ENCODE measurements at regions not wholly inside any gene's neighbourhood (a gene's known extent, or its start where the extent isn't known, plus 50 kb on each side); places are given as distances from the start of the nearest gene placed in this dataset.

DNA sequence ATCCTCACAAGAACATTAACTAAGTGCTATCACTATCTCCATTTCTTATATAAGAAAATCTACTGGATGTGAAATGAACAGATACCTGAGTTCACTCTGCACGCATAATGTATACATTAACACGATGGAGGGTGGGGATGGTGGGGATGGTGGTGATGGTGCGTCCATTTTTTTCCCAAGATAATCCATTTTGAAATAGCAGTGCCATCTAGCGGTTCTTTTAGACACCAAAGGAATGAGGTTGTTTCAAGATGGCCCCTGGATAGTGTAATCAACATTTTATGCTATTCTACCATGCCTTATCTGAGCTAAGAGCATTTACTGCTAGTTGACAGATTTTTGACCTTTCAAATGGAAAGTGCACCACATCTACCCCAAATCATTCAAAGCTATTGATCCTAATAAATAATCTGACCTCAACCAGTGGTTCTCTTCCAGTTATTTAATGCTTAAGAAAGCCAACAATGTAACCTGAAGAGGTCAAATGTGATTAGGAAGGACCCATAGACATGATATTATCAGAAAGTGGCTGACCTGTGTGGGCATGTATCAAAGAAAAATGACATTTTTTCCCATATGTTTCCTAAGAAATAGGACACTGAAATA lies 714.7 kb upstream of the TENM4 start:
- peak; percentile 14 for DNase-seq (ENCODE audit: low spot score)
- TF ChIP-seq, protein P1, sequence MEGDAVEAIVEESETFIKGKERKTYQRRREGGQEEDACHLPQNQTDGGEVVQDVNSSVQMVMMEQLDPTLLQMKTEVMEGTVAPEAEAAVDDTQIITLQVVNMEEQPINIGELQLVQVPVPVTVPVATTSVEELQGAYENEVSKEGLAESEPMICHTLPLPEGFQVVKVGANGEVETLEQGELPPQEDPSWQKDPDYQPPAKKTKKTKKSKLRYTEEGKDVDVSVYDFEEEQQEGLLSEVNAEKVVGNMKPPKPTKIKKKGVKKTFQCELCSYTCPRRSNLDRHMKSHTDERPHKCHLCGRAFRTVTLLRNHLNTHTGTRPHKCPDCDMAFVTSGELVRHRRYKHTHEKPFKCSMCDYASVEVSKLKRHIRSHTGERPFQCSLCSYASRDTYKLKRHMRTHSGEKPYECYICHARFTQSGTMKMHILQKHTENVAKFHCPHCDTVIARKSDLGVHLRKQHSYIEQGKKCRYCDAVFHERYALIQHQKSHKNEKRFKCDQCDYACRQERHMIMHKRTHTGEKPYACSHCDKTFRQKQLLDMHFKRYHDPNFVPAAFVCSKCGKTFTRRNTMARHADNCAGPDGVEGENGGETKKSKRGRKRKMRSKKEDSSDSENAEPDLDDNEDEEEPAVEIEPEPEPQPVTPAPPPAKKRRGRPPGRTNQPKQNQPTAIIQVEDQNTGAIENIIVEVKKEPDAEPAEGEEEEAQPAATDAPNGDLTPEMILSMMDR (conservative IDR thresholded peaks at IDR 0.05; ENCODE audit: low read length) = peak; percentile 80
- no peak for TF ChIP-seq EZH2phosphoT487 (IDR thresholded peaks at IDR 0.05; ENCODE audit: borderline replicate concordance, low read depth, low read length)
- no peak overlapping the region for H2AFZ ChIP-seq (ENCODE audit: low read length)
- POLR2A ChIA-PET = no interaction called here
- no peaks in the 10 kb centered on the region for H4K20me1 ChIP-seq (ENCODE audit: insufficient read depth, low read length)
- no TSS peak for BruUV-seq (replicated peaks)
- CTCF ChIA-PET (ENCODE audit: unreplicated experiment) = no interaction called here
- H3K36me3 ChIP-seq (ENCODE audit: insufficient read depth, low read length) = no peaks in the 10 kb centered on the region
- no peak overlapping the region for H3K27ac ChIP-seq (ENCODE audit: low read depth, low read length, poor library complexity, severe bottlenecking)
- no peaks in the 10 kb centered on the region for H3K79me2 ChIP-seq (ENCODE audit: insufficient read depth, low read depth, low read length)
- H3K9me3 ChIP-seq (ENCODE audit: low read length) = no peaks in the 10 kb centered on the region
- no peaks in the 10 kb centered on the region for H3K9me2 ChIP-seq (ENCODE audit: insufficient read depth, low read length)
- H3K4me3 ChIP-seq (ENCODE audit: low read depth, low read length, poor library complexity, severe bottlenecking) = no peak overlapping the region
- no peaks in the 10 kb centered on the region for H3K4me1 ChIP-seq (ENCODE audit: insufficient read depth, low read length, poor library complexity, severe bottlenecking)
- no peak overlapping the region for H3K4me2 ChIP-seq (ENCODE audit: low read length)
- intact Hi-C loops (cut with micrococcal nuclease; ENCODE audit: unreplicated experiment) = no loop called here

DNA sequence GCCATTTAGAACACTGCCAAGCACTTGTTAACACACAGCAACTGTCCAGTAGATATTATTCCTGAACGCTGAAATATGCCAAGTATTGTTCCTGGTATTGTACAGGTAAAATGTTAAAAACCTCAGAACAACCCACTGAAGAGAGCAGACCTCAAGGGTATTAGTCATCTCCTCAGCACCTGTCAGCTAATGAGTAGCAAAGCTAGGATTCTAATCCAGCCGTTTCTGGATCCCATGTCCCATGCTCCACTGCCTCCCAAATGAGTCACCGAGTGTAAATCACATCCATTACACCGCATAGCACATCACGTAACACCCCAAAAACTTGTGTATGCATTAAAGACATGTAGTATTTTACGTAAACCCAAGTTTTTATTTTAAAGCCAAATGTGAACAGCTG lies 705.4 kb upstream of the TENM4 start:
- Histone ChIP-seq H3K4me1 (ENCODE audit: insufficient read depth, low read length, poor library complexity, severe bottlenecking) (no peaks in the 10 kb centered on the region), H3K36me3 (ENCODE audit: insufficient read depth, low read length) (no peaks in the 10 kb centered on the region), H4K20me1 (ENCODE audit: insufficient read depth, low read length) (no peaks in the 10 kb centered on the region), H3K79me2 (ENCODE audit: insufficient read depth, low read depth, low read length) (no peaks in the 10 kb centered on the region), H3K9me3 (ENCODE audit: low read length) (no peaks in the 10 kb centered on the region), H3K9me2 (ENCODE audit: insufficient read depth, low read length) (no peaks in the 10 kb centered on the region), H2AFZ (ENCODE audit: low read length) (no peak overlapping the region), H3K4me3 (ENCODE audit: low read depth, low read length, poor library complexity, severe bottlenecking) (no peak overlapping the region), H3K27ac (ENCODE audit: low read depth, low read length, poor library complexity, severe bottlenecking) (no peak overlapping the region), H3K4me2 (ENCODE audit: low read length) (no peak overlapping the region)
- ChIA-PET CTCF (ENCODE audit: unreplicated experiment) (no interaction called here), POLR2A (no interaction called here)
- TF ChIP-seq EZH2phosphoT487 (IDR thresholded peaks at IDR 0.05; ENCODE audit: borderline replicate concordance, low read depth, low read length) = no peak
- DNase-seq (ENCODE audit: low spot score) = no peak
- intact Hi-C loops (cut with micrococcal nuclease; ENCODE audit: unreplicated experiment) = no loop called here
- no TSS peak for BruUV-seq (replicated peaks)

DNA sequence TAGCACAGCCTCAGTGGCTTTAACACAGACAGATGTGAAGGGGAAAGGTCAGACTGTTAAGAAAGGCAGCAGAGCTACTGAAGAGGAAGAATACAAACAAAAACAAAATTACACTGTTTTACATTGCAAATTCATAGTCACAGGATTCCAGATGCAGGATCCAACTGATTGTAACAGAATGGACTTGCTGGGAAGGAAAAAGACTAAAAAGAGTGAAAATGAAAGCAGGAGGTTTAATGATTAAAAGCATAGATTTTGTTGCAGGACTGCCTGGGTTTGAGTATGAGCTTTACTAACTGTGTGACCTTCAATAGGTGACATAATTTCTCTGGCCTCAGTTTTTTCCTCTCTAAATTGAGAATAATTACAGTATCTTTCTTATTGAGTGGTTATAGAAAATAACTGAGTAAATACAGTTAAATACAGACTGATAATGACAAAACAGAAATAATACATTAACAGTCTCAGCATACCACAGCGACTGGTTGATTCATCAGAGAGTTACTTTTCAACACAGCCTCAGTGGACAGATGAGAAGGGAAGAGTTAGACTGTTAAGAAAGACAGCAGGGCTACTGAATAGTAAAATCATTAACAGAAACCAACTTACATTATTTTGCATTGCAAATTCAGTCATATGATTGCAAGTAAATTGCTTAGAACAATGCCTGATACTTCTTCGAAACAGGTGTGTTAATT lies 704.2 kb upstream of the TENM4 start:
- intact Hi-C loops (cut with micrococcal nuclease; ENCODE audit: unreplicated experiment) = no loop called here
- no peak overlapping the region for H3K4me3 ChIP-seq (ENCODE audit: low read depth, low read length, poor library complexity, severe bottlenecking)
- no peaks in the 10 kb centered on the region for H3K36me3 ChIP-seq (ENCODE audit: insufficient read depth, low read length)
- ChIA-PET POLR2A (interaction anchor here (0.6 kb wide), 1 partner anchor 9 kb away, joined by 4 read pairs; no protein-coding TSS in a partner anchor), CTCF (ENCODE audit: unreplicated experiment) (no interaction called here)
- no peak for TF ChIP-seq EZH2phosphoT487 (IDR thresholded peaks at IDR 0.05; ENCODE audit: borderline replicate concordance, low read depth, low read length)
- TF ChIP-seq, protein P1 (conservative IDR thresholded peaks at IDR 0.05; ENCODE audit: low read length) = no peak
- no TSS peak for BruUV-seq (replicated peaks)
- H4K20me1 ChIP-seq (ENCODE audit: insufficient read depth, low read length) = no peaks in the 10 kb centered on the region
- no peak overlapping the region for H2AFZ ChIP-seq (ENCODE audit: low read length)
- H3K9me2 ChIP-seq (ENCODE audit: insufficient read depth, low read length) = no peaks in the 10 kb centered on the region
- H3K9me3 ChIP-seq (ENCODE audit: low read length) = no peaks in the 10 kb centered on the region
- DNase-seq (ENCODE audit: low spot score) = no peak
- H3K4me2 ChIP-seq (ENCODE audit: low read length) = no peak overlapping the region
- H3K79me2 ChIP-seq (ENCODE audit: insufficient read depth, low read depth, low read length) = no peaks in the 10 kb centered on the region
- H3K27ac ChIP-seq (ENCODE audit: low read depth, low read length, poor library complexity, severe bottlenecking) = no peak overlapping the region
- H3K4me1 ChIP-seq (ENCODE audit: insufficient read depth, low read length, poor library complexity, severe bottlenecking) = no peaks in the 10 kb centered on the region
